K562 (cell line): ENCODE measurements at regions not wholly inside any gene's neighbourhood (a gene's known extent, or its start where the extent isn't known, plus 50 kb on each side); places are given as distances from the start of the nearest gene placed in this dataset.

Experiments used
- CTCF ChIP-seq, 3 experiments: IDR thresholded peaks in 2 of 3; conservative IDR thresholded peaks in 1 of 3; 2 replicates each; pipeline ENCODE4 v1.5.1; 2011 to 2012; ENCODE audit warnings: low read length in 3 of 3, mild to moderate bottlenecking in 3 of 3, control low read depth in 2 of 3, improper control_type of control experiment in 1 of 3, inconsistent platforms in 1 of 3, low read depth in 1 of 3, mixed read lengths in 1 of 3, moderate library complexity in 1 of 3; ENCODE audit not compliant: insufficient read depth in 2 of 3
- GATAD2B ChIP-seq: fragments of 450-650 bp; IDR thresholded peaks from 2 replicates; pipeline ENCODE4 v1.6.1; 2017; ENCODE audit warnings: mild to moderate bottlenecking, borderline replicate concordance
- TCF7L2 ChIP-seq: fragments of 150-350 bp; IDR thresholded peaks from 2 replicates; pipeline ENCODE4 v1.6.1; 2016; ENCODE audit warnings: low read depth, mild to moderate bottlenecking, low read length, moderate library complexity
- ZNF274 ChIP-seq: IDR thresholded peaks from 2 replicates; pipeline ENCODE4 v1.6.1; 2011; ENCODE audit warnings: low read depth, mild to moderate bottlenecking, low read length, moderate library complexity, borderline replicate concordance
- TF ChIP-seq, protein P1 (sequence below): sonication (generic); formaldehyde crosslinking; IDR thresholded peaks from 2 replicates; pipeline ENCODE4 v1.8.0; 2023; ENCODE audit warnings: mild to moderate bottlenecking, missing genetic modification reagents

- TF ChIP-seq ZNF274 (no peak), CTCF (IDR thresholded peaks at IDR 0.05 in 2 of 3, conservative IDR thresholded peaks at IDR 0.05 in 1 of 3; ENCODE audit: insufficient read depth in 2 of 3, low read depth in 1 of 3, low read length in 3 of 3) (no peak), TCF7L2 (no peak), GATAD2B (no peak)
- TF ChIP-seq, protein P1, sequence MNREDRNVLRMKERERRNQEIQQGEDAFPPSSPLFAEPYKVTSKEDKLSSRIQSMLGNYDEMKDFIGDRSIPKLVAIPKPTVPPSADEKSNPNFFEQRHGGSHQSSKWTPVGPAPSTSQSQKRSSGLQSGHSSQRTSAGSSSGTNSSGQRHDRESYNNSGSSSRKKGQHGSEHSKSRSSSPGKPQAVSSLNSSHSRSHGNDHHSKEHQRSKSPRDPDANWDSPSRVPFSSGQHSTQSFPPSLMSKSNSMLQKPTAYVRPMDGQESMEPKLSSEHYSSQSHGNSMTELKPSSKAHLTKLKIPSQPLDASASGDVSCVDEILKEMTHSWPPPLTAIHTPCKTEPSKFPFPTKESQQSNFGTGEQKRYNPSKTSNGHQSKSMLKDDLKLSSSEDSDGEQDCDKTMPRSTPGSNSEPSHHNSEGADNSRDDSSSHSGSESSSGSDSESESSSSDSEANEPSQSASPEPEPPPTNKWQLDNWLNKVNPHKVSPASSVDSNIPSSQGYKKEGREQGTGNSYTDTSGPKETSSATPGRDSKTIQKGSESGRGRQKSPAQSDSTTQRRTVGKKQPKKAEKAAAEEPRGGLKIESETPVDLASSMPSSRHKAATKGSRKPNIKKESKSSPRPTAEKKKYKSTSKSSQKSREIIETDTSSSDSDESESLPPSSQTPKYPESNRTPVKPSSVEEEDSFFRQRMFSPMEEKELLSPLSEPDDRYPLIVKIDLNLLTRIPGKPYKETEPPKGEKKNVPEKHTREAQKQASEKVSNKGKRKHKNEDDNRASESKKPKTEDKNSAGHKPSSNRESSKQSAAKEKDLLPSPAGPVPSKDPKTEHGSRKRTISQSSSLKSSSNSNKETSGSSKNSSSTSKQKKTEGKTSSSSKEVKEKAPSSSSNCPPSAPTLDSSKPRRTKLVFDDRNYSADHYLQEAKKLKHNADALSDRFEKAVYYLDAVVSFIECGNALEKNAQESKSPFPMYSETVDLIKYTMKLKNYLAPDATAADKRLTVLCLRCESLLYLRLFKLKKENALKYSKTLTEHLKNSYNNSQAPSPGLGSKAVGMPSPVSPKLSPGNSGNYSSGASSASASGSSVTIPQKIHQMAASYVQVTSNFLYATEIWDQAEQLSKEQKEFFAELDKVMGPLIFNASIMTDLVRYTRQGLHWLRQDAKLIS (CRISPR knock-in tag): no peak
Measured at GRCh38 chr20:53888951-53889350, 181.4 kb downstream of the BCAS1 start.
